ENCODE measurements at regions not wholly inside any gene's neighbourhood (a gene's known extent, or its start where the extent isn't known, plus 50 kb on each side); places are given as distances from the start of the nearest gene placed in this dataset.
"Not testable (repeated sequence)": the region's sequence is repeated elsewhere in the genome, so short reads cannot be mapped to it uniquely, and the experiment has no call there.

DNA sequence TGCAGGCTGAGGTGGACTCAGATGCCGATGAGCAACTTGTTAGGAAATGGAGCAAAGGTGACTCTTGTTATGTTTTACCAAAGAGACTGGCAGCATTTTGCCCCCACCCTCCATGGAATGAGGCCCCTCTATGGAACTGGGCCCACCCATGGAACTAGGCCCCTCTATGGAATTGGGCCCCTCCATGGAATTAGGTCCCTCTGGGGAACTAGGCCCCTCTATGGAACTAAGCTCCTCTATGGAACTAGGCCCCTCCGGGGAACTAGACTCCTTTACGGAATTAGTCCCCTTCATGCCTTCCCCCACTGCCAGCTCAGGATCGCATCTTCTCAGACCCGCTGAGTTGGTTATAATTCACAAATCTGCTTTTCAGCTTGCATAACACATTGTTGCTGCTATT, 144.9 kb downstream of the THBS2 start:
- no peak overlapping the region for H3K4me3 ChIP-seq (ENCODE audit: low read length)
- DNase-seq (ENCODE audit: low read depth) = no peak
- TF ChIP-seq, protein P1, sequence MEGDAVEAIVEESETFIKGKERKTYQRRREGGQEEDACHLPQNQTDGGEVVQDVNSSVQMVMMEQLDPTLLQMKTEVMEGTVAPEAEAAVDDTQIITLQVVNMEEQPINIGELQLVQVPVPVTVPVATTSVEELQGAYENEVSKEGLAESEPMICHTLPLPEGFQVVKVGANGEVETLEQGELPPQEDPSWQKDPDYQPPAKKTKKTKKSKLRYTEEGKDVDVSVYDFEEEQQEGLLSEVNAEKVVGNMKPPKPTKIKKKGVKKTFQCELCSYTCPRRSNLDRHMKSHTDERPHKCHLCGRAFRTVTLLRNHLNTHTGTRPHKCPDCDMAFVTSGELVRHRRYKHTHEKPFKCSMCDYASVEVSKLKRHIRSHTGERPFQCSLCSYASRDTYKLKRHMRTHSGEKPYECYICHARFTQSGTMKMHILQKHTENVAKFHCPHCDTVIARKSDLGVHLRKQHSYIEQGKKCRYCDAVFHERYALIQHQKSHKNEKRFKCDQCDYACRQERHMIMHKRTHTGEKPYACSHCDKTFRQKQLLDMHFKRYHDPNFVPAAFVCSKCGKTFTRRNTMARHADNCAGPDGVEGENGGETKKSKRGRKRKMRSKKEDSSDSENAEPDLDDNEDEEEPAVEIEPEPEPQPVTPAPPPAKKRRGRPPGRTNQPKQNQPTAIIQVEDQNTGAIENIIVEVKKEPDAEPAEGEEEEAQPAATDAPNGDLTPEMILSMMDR (IDR thresholded peaks at IDR 0.05; ENCODE audit: insufficient read depth, low read depth, low read length, missing control alignments) = no peak

DNA sequence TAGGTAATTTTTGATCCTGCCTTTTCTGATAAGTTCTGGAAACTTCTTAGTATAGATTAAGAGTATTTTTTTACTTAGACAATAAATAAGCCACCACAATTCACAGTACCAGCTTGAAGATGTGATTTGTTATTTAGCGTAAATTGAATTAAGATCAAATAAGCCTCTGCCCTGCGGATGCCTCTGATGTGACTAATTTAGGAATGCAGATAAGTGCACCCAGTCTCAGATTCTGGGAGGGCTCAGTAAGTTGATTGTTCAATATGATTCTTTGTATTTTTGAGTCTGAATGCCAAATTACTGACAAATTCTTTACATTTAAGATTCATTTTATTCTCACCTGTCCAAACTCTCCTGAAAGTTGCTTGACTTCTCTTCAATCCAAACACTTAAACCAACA, 147.5 kb downstream of the THBS2 start:
- TF ChIP-seq, protein P1 (IDR thresholded peaks at IDR 0.05; ENCODE audit: insufficient read depth, low read depth, low read length, missing control alignments) = no peak

DNA sequence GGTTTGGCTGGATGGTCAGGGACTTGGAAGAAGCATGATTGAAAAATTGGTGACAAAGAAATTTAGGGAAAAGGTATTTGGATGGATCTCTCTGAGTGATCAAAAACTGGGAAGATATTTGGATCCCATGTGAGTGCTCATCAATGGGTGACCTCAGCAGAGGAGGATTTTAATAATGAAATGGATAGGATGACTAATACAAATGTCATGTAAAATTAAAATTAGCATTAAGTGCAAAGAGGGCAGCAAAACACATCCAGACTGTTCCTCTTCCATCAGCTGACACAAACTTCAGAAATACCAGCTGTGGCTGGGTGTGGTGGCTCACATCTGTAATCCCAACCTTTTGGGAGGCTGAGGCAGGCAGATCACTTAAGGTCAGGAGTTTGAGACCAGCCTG, 151.7 kb downstream of the THBS2 start:
- no peak for DNase-seq (ENCODE audit: low read depth)
- no peak overlapping the region for H3K4me3 ChIP-seq (ENCODE audit: low read length)
- TF ChIP-seq, protein P1 (IDR thresholded peaks at IDR 0.05; ENCODE audit: insufficient read depth, low read depth, low read length, missing control alignments) = no peak

More for the DNA sequence above, 147.5 kb downstream of the THBS2 start:
- DNase-seq (ENCODE audit: low read depth) = no peak
- H3K4me3 ChIP-seq (ENCODE audit: low read length) = no peak overlapping the region

DNA sequence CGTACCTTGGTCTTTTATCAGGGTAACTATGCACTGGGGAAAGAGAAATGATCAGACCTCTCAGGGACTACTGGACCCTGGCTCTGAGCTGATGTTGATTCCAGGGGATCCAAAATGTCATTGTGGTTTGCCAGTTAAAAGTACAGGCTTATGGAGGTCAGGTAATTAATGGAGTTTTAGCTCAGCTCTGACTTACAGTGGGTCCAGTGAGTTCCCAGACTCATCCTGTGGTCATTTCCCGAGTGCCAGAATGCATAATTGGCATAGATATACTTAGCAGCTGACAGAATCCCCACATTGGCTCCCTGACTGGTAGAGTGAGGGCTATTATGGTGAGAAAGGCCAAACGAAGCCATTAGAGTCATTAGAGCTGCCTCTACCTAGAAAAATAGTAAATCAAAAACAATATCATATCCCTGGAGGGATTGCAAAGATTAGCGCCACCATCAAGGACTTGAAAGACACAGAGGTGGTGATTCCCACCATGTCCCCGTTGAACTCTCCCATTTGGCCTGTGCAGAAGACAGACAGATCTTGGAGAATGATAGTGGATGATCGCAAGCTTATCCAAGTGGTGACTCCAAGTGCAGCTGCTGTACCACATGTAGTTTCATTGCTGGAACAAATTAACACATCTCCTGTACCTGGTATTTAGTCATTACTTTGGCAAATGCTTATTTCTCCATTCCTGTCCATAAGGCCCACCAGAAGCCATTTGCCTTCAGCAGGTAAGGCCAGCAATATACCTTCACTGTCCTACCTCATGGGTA, 152.4 kb downstream of the THBS2 start:
- no peak overlapping the region for H3K4me3 ChIP-seq (ENCODE audit: low read length)
- TF ChIP-seq, protein P1 (IDR thresholded peaks at IDR 0.05; ENCODE audit: insufficient read depth, low read depth, low read length, missing control alignments) = no peak
- no peak for DNase-seq (ENCODE audit: low read depth)

DNA sequence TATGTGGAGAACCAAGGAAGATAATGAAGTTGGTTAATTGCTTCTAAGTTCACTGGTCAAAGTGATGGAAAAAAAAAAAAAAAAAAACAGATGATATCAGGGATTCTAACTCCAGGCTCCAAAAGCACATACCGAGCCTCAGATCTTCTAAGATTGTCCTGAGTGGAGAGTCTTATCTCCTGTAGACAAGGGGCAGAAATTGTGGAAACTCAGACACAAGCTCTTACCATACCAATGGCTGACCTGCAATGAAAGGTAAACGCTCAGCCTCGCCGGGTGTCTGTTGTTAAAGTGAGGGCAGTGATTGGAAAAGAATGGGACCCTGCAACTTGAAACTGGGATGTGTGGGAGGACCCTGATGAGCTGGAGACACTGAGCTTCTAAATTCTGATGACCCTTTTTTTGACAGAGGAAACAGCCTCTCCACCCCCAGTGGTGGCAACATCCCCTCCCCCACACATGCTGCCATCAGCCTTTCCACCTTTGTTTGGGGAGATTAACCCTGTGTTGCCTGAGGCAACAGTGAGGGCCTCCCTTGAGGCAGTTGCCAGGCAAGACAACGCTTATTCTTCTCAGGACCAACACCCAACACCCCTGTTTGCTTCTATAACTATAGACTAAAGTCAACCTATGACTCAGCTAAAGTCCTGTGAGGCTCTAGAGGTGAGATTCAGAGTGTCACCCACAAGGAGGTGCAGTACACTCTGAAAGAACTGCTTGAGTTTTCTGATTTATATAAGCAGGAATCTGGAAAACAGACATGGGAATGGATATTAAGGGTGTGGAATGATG, 154.0 kb downstream of the THBS2 start:
- DNase-seq (ENCODE audit: low read depth) = peak; percentile 24
- TF ChIP-seq, protein P1 (IDR thresholded peaks at IDR 0.05; ENCODE audit: insufficient read depth, low read depth, low read length, missing control alignments) = peak; percentile 25
- no peak overlapping the region for H3K4me3 ChIP-seq (ENCODE audit: low read length)

DNA sequence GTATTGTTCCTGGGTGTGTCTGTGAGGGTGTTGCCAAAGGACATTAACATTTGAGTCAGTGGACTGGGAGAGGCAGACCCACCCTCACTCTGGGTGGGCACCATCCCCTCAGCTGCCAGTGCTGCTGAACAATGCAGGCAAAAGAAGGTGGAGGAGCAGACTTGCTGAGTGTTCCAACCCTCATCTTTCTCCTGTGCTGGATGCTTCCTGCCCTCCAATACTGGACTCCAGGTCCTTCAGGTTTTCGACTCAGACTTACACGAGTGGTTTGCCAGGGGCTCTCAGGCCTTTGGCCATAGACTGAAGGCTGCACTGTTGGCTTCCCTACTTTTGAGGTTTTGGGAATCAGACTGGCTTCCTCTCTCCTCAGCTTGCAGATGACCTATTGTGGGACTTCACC, 155.0 kb downstream of the THBS2 start:
- not testable (repeated sequence) for H3K4me3 ChIP-seq (ENCODE audit: low read length); DNase-seq (ENCODE audit: low read depth)

DNA sequence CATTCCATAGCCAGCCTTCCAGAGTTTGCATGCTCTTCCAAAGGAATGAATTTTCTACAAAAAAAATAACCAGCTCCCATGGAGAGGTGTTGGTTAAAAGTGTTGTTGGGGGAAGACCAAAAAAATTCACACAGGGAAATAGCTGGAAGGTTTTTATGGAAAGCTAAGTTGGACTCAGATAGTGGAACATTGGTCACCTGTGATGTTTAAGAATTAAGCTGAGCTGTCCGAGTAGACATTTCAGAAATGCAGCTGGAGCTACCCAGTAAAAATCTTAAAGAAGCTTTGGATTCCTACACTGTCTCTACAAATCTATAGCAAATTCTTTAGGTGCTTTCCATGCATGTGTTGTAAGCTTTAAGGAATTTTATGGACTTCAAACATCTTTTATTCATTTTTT, 155.5 kb downstream of the THBS2 start:
- TF ChIP-seq, protein P1 (IDR thresholded peaks at IDR 0.05; ENCODE audit: insufficient read depth, low read depth, low read length, missing control alignments) = no peak
- DNase-seq (ENCODE audit: low read depth) = no peak
- H3K4me3 ChIP-seq (ENCODE audit: low read length) = no peak overlapping the region

Measured in epithelial cell of esophagus (primary cell).